Sigmoid colon (tissue), 6 donors: ENCODE measurements at regions not wholly inside any gene's neighbourhood (a gene's known extent, or its start where the extent isn't known, plus 50 kb on each side); places are given as distances from the start of the nearest gene placed in this dataset.

Experiments used
- DNase-seq: peaks from one replicate; pipeline ENCODE4 v3.0.0-alpha.2; 2019
- H3K27ac ChIP-seq, 4 donors: fragments of 200-600 bp; sonication (generic); one replicate each; pipeline ENCODE4 v1.5.1; 2016 to 2019; ENCODE audit warnings: mild to moderate bottlenecking in 1 of 4
- H3K27me3 ChIP-seq, 3 donors: fragments of 200-600 bp; sonication (generic); one replicate each; pipeline ENCODE4 v1.5.1; 2019; ENCODE audit warnings: mild to moderate bottlenecking in 1 of 3
- H3K36me3 ChIP-seq, 4 donors: fragments of 200-600 bp; sonication (generic); one replicate each; pipeline ENCODE4 v1.5.1; 2016 to 2019
- H3K4me1 ChIP-seq, 4 donors: fragments of 200-600 bp; sonication (generic); one replicate each; pipeline ENCODE4 v1.5.1; 2017 to 2019
- H3K4me3 ChIP-seq, 4 donors: fragments of 200-600 bp; sonication (generic); one replicate each; pipeline ENCODE4 v1.5.1; 2017 to 2019; ENCODE audit warnings: mild to moderate bottlenecking in 2 of 4, moderate library complexity in 1 of 4
- H3K9me3 ChIP-seq, 4 donors: fragments of 200-600 bp in 3 of 4; sonication (generic) in 3 of 4; one replicate each; pipeline versions ENCODE4 v1.5.1 to v1.6.1; 2013 to 2019
- CTCF ChIP-seq, 4 experiments: fragments of 450-650 bp in 3 of 4; fragments of 200-600 bp in 1 of 4; IDR thresholded peaks; one replicate each; pipeline ENCODE4 v1.5.1; 2016 to 2019; ENCODE audit warnings: antibody characterized with exemption in 4 of 4, mild to moderate bottlenecking in 3 of 4, moderate library complexity in 2 of 4
- EP300 ChIP-seq, 4 donors: sonication (generic); formaldehyde crosslinking; IDR thresholded peaks; one replicate each; pipeline ENCODE4 v1.6.1; 2017; ENCODE audit warnings: antibody characterized with exemption in 4 of 4
- POLR2A ChIP-seq, 2 donors: fragments of 450-650 bp; IDR thresholded peaks; one replicate each; pipeline ENCODE4 v1.6.1; 2016; ENCODE audit warnings: antibody characterized with exemption in 2 of 2, mild to moderate bottlenecking in 2 of 2, moderate library complexity in 2 of 2
- POLR2AphosphoS5 ChIP-seq, 4 donors: sonication (generic); formaldehyde crosslinking; IDR thresholded peaks; one replicate each; pipeline ENCODE4 v1.6.1; 2017; ENCODE audit warnings: antibody characterized with exemption in 4 of 4
- WGBS, 2 donors: extraction: QIAGEN DNeasy Blood & Tissue Kit; methylation state at CpG; one replicate each; pipeline ENCODE4 v1.1.7; 2013; 5-methylcytosine and 5-hydroxymethylcytosine counted together
- intact Hi-C: fragments of 100-400 bp; cut with DNase I; formaldehyde crosslinking; loops from one replicate; pipeline ENCODE4 v1.15.1; 2023
- donor health status: healthy with polysubstance abuse.
- donor health status: healthy.

- Histone ChIP-seq H3K4me3 (no peak overlapping the region), H3K27me3 (no peaks in the 10 kb centered on the region), H3K4me1 (peaks cover 0 to 27% (median 19%) of the 10 kb centered on the region in 4 donors), H3K36me3 (no peaks in the 10 kb centered on the region), H3K27ac (peak overlapping the region in 2 of 4 donors; percentile 1 to 48), H3K9me3 (no peaks in the 10 kb centered on the region)
- TF ChIP-seq POLR2A (IDR thresholded peaks at IDR 0.05) (no peak), CTCF (IDR thresholded peaks at IDR 0.05) (peak; percentile 15 to 70 (median 58))
- 31 to 51% methylated on average over 10 of the region's 10 CpGs for WGBS, 2 donors
- peak; percentile 68 for DNase-seq
- intact Hi-C loops: loop anchor here (5.0 kb wide), 2 partner anchors 50 to 90 kb away; no protein-coding TSS in a partner anchor
Observed at GRCh38 chr3:120506828-120507774, 56.3 kb upstream of the FSTL1 start.

GRCh38 chr3:120506076-120506827, 55.5 kb upstream of the FSTL1 start:
- Histone ChIP-seq H3K9me3 (no peaks in the 10 kb centered on the region), H3K4me1 (peaks cover 0 to 22% (median 15%) of the 10 kb centered on the region in 4 donors), H3K4me3 (no peak overlapping the region), H3K27me3 (no peaks in the 10 kb centered on the region), H3K27ac (peak overlapping the region in 2 of 4 donors; percentile 1 to 48), H3K36me3 (no peaks in the 10 kb centered on the region)
- 47 to 71% methylated on average over 5 of the region's 5 CpGs for WGBS, 2 donors
- DNase-seq: no peak
- intact Hi-C loops: loop anchor here (5.0 kb wide), 2 partner anchors 51 to 89 kb away; no protein-coding TSS in a partner anchor
- TF ChIP-seq CTCF (IDR thresholded peaks at IDR 0.05) (no peak), EP300 (IDR thresholded peaks at IDR 0.05) (no peak), POLR2A (IDR thresholded peaks at IDR 0.05) (no peak), POLR2AphosphoS5 (IDR thresholded peaks at IDR 0.05) (no peak)

DNA sequence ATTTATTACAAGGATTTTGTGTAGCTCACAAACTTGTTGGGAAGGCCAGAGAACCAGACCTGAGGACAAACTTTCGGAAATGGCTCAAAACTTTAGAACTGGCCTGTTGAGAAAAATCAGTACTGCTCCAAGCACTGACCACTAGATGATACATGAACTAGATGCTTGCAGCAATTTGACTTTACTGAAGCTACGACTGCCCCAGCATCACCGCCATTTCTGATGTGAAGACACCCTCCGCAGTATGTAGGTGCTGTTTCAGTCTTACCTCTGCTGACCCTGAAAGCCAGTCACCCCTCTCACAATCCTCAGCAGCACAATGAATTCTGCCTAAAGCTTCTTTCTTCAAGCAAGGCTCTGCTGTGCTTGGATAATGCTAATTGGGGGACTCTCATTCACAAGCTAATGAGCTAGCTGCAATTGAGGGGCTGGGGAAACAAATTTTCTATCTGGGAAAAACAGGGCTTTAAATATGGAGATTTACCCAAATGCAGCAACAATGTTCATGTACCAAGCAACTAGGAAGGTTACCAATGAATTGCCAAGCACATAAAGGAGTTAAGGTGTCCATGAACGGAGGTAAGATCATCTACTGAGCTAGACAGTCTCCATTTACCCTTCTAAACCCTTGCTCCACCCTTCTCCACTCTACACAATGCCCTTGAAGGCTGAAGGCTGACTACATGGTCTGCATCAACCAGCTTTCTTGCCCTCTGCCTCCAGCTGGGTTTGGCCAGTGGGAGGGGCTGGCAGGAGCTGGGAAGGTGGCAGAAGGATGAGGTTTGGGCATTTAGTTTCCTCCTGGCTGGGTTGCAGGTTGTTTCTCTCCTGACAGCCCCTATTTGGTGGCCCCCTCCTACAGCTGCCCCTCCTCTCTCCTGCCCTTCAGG, 53.2 kb upstream of the FSTL1 start:
- Histone ChIP-seq H3K4me1 (peaks cover 0 to 24% (median 17%) of the 10 kb centered on the region in 4 donors), H3K4me3 (no peak overlapping the region), H3K9me3 (no peaks in the 10 kb centered on the region), H3K27ac (no peak overlapping the region), H3K27me3 (no peaks in the 10 kb centered on the region), H3K36me3 (no peaks in the 10 kb centered on the region)
- no peak for TF ChIP-seq CTCF (IDR thresholded peaks at IDR 0.05)
- TF ChIP-seq EP300 (IDR thresholded peaks at IDR 0.05): no peak
- no peak for TF ChIP-seq POLR2A (IDR thresholded peaks at IDR 0.05)
- TF ChIP-seq POLR2AphosphoS5 (IDR thresholded peaks at IDR 0.05): no peak
- intact Hi-C loops: no loop called here
- 93 to 96% methylated on average over 5 of the region's 5 CpGs for WGBS, 2 donors
- no peak for DNase-seq

DNA sequence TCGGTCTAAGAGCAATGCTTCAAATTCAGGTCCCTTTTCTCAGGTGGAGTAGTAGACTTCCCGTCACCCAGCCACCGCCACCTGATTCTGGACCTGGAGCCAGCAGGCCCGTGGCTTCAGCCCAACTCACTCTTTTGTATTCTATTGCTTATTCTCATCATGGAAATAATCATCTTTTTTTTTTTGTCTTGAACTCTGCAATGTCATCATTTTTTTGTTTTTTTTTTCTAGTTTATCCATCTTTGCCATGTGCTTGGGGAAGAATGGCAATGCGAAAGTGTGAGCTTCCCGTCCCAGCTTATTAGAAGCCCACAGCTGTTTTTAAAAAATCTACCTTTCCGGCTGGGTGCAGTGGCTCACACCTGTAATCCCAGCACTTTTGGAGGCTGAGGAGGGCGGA, 51.3 kb upstream of the FSTL1 start:
- H3K27ac ChIP-seq: no peak overlapping the region
- H3K4me3 ChIP-seq: no peak overlapping the region
- intact Hi-C loops: no loop called here
- no peaks in the 10 kb centered on the region for H3K27me3 ChIP-seq
- DNase-seq: no peak
- no peaks in the 10 kb centered on the region for H3K36me3 ChIP-seq
- H3K4me1 ChIP-seq: peaks cover 0 to 36% (median 28%) of the 10 kb centered on the region in 4 donors
- TF ChIP-seq EP300 (IDR thresholded peaks at IDR 0.05) (no peak), POLR2AphosphoS5 (IDR thresholded peaks at IDR 0.05) (no peak), CTCF (IDR thresholded peaks at IDR 0.05) (no peak), POLR2A (IDR thresholded peaks at IDR 0.05) (no peak)
- WGBS, 2 donors: 94 to 95% methylated on average over 8 of the region's 8 CpGs
- H3K9me3 ChIP-seq: no peaks in the 10 kb centered on the region
